GM10266 (cell line): ENCODE measurements at regions not wholly inside any gene's neighbourhood (a gene's known extent, or its start where the extent isn't known, plus 50 kb on each side); places are given as distances from the start of the nearest gene placed in this dataset.
"Not testable (repeated sequence)": the region's sequence is repeated elsewhere in the genome, so short reads cannot be mapped to it uniquely, and the experiment has no call there.

Experiments
- DNase-seq: peaks from one replicate; pipeline ENCODE4 v3.0.0; 2012; ENCODE audit errors: extremely low spot score
- TF ChIP-seq, protein P1 (sequence below): IDR thresholded peaks from 2 replicates; pipeline ENCODE4 v1.5.1; 2012; ENCODE audit warnings: mild to moderate bottlenecking, low read depth; ENCODE audit not compliant: control insufficient read depth, insufficient read depth; ENCODE audit errors: missing control alignments

DNA sequence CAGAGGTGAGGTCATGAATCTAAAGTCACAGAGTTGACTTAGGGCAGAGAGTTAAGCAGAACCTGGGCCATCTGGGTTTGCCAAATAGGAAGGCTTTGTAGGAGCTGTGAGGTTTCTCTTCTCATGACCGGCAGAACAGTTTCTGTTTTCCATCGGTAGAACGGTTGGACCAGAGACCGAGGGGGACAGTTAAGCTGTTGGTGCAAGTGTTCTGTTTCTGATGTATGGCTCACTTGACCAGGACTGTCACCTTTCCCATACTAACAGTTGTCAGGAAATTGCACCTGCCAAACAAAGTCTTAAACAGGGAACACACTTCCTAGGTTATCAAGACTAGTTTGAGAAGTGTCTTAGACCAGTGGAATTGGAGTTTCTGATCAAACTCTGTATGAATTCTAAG, 158.3 kb downstream of the PDCD6IP start:
- TF ChIP-seq, protein P1, sequence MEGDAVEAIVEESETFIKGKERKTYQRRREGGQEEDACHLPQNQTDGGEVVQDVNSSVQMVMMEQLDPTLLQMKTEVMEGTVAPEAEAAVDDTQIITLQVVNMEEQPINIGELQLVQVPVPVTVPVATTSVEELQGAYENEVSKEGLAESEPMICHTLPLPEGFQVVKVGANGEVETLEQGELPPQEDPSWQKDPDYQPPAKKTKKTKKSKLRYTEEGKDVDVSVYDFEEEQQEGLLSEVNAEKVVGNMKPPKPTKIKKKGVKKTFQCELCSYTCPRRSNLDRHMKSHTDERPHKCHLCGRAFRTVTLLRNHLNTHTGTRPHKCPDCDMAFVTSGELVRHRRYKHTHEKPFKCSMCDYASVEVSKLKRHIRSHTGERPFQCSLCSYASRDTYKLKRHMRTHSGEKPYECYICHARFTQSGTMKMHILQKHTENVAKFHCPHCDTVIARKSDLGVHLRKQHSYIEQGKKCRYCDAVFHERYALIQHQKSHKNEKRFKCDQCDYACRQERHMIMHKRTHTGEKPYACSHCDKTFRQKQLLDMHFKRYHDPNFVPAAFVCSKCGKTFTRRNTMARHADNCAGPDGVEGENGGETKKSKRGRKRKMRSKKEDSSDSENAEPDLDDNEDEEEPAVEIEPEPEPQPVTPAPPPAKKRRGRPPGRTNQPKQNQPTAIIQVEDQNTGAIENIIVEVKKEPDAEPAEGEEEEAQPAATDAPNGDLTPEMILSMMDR: no peak
- DNase-seq: no peak

DNA sequence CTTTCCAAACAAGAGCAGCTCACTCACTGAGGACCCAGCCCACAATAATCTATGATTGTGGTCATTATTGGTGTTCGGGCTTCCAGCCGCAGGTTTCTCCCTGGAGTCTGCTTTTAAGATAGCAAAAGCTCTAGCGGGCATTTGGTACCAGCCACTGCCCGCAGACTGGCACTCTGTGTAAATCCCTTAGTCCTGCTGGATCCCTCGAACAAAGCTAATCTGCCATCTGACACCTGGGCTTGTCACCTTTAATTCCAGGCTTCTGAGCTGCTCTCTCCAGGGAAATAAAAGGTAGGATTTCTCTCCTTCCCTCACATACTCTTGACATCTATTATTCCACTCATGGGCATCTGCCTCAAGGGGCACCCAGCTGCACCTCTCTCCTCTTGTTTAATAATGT, 158.7 kb downstream of the PDCD6IP start:
- no peak for DNase-seq
- TF ChIP-seq, protein P1: no peak

DNA sequence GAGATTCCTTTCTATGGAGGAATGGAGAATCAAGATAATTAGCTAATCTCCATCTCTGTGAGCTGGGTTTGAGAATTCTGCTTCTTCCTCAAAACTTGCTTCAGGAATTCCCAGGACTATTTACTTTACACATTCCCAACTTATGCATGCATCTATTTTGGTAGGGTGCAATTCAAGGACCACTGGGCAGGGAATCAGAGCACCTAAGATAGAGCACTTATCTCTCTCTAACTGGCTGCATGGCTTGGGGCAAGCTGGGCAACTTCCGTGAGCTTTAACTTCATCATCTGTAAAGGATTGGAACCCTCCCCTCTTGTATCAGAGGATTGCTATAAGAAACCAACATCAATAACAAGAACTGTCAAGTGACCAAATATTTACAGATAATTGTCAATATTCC, 160.2 kb downstream of the PDCD6IP start:
- TF ChIP-seq, protein P1: no peak
- DNase-seq: no peak

DNA sequence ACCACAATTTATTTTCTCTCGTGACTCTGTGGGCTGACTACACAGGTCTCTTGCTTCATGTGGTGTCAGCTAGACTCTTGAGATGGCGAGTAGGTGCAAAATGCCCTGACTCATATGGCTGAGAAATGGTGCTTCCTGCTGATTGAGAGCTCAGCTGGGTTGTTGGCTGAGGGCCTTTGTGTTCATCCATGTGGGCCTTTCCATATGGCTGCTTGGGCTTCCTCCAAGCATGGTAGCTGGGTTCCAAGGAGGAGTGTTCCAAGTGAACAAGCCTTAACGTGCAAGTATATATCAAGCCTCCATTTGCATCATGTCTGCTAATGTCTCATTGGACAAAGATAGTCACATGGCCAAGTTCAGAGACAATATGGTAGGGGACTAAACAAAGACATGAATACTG, 164.0 kb downstream of the PDCD6IP start:
- TF ChIP-seq, protein P1: no peak
- no peak for DNase-seq

DNA sequence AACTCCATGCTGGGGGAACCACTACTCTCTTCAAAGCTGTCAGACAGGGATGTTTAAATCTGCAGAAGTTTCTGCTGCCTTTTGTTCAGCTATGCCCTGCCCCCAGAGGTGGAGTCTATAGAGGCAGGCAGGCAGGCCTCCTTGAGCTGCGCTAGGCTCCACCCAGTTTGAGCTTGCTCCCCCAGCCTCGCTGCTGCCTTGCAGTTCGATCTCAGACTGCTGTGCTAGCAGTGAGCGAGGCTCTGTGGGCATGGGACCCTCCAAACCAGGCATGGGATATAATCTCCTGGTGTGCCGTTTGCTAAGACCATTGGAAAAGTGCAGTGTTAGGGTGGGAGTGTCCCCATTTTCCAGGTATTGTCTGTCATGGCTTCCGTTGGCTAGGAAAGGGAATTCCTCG, 171.8 kb downstream of the PDCD6IP start:
- not testable (repeated sequence) for DNase-seq

DNA sequence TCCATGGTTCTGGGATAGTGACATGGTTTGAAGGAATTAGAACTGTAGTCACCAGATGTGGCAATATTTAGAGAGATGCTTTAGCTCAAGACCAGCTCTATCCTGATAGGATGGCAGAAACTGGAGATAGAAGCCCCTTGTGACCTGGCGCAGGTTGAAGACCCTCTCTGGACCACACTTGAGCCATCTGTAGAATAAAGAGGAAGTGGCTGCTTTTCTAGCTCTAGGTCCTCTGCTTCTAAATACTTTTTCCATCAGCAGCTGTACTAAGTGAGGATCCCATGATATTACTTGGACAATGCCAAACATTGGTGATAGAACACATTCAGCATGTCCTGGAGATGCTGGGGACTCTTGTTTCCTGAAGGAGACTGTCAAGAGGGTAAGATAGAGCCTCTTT, 172.6 kb downstream of the PDCD6IP start:
- TF ChIP-seq, protein P1: no peak
- DNase-seq: no peak

DNA sequence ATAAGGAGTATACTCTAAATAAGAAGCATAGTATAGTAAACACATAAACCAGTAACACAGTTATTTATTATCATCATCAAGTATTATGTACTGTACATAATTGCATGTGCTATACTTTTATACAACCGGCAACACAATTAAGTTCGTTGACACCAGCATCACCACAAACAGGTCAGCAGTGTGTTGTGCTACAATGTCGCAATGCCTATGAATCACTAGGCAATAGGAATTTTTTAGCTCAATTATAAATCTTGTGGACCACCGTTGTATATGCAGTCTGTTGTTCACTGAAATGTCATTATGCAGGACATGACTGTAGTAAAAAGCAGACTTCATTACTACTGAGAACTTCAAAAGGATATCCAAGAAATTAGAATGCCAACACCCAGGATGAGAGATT, 177.0 kb downstream of the PDCD6IP start:
- TF ChIP-seq, protein P1: no peak
- DNase-seq: no peak

DNA sequence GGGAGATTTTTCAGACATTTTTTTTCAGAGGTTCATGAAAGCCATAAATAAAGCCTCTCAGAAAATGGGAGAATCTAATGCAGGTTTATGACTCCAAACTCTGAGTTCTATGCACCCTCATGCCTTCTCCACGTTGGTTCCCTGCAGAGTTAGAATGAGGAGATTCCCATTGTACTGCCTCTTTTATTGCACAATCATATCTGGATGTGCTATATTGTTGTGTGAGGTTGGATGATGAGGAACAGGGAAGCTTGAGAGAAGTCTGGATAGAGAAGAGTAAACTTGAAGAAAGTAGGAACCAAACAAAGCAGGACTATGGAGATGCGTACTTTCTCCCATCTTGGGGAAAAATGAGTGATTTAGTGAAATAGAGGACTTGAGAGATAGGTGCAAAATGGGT, 178.8 kb downstream of the PDCD6IP start:
- no peak for DNase-seq
- TF ChIP-seq, protein P1: no peak
